ENCODE measurements at regions not wholly inside any gene's neighbourhood (a gene's known extent, or its start where the extent isn't known, plus 50 kb on each side); places are given as distances from the start of the nearest gene placed in this dataset.
"Not testable (repeated sequence)": the region's sequence is repeated elsewhere in the genome, so short reads cannot be mapped to it uniquely, and the experiment has no call there.

- Histone ChIP-seq H3K4me3 (ENCODE audit: low read length) (no peak overlapping the region), H3K27me3 (ENCODE audit: control insufficient read depth, insufficient read depth, low read length, poor library complexity, severe bottlenecking) (no peaks in the 10 kb centered on the region), H3K9ac (ENCODE audit: extremely low read depth, low read length, poor library complexity, severe bottlenecking) (no peak overlapping the region), H3K27ac (ENCODE audit: low read depth, low read length) (no peak overlapping the region), H3K4me1 (ENCODE audit: control insufficient read depth, insufficient read depth, low read length) (no peaks in the 10 kb centered on the region), H3K36me3 (ENCODE audit: control insufficient read depth, insufficient read depth, low read length) (no peaks in the 10 kb centered on the region), H3K9me3 (ENCODE audit: control insufficient read depth, low read length) (peaks cover 60% of the 10 kb centered on the region)
- TF ChIP-seq, protein P1, sequence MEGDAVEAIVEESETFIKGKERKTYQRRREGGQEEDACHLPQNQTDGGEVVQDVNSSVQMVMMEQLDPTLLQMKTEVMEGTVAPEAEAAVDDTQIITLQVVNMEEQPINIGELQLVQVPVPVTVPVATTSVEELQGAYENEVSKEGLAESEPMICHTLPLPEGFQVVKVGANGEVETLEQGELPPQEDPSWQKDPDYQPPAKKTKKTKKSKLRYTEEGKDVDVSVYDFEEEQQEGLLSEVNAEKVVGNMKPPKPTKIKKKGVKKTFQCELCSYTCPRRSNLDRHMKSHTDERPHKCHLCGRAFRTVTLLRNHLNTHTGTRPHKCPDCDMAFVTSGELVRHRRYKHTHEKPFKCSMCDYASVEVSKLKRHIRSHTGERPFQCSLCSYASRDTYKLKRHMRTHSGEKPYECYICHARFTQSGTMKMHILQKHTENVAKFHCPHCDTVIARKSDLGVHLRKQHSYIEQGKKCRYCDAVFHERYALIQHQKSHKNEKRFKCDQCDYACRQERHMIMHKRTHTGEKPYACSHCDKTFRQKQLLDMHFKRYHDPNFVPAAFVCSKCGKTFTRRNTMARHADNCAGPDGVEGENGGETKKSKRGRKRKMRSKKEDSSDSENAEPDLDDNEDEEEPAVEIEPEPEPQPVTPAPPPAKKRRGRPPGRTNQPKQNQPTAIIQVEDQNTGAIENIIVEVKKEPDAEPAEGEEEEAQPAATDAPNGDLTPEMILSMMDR (conservative IDR thresholded peaks at IDR 0.05) = no peak
- Mint-ChIP-seq H3K9me3 (peaks cover 52% of the 10 kb centered on the region), H3K27ac (no peak overlapping the region), H3K27me3 (ENCODE audit: insufficient read depth) (no peaks in the 10 kb centered on the region), H3K4me1 (no peaks in the 10 kb centered on the region), H3K36me3 (ENCODE audit: low read depth) (no peaks in the 10 kb centered on the region), H3K4me3 (no peak overlapping the region)
- no peak for DNase-seq
- 67 to 86% methylated on average over 1 to 4 of the region's 4 CpGs for WGBS, 2 experiments (ENCODE audit: insufficient coverage in 1 of 2, insufficient read length in 1 of 2)
Measured at GRCh38 chr19:23558541-23558940, 128.5 kb downstream of the ZNF675 start.

DNA sequence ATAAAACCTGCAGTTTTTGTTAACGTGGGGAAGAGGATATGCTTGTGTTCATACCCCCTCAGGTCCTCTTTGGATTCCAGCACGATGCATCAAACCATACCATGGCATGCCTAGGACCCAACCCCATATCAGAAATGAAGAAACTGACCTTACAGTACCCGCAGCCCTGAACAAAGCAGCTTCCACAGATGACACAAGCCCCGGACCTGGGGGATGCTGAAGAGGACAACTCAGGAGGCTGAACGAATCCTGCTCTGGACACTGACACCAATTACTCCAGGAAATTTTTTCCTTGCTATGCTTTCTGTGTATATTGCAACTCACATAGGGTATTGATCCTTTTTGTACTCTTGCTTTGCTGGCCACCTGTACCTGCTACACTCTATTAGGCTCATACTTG lies 129.6 kb downstream of the ZNF675 start:
- Mint-ChIP-seq H3K36me3 (ENCODE audit: low read depth) (no peaks in the 10 kb centered on the region), H3K27ac (no peak overlapping the region), H3K27me3 (ENCODE audit: insufficient read depth) (no peaks in the 10 kb centered on the region), H3K4me1 (no peaks in the 10 kb centered on the region), H3K4me3 (no peak overlapping the region), H3K9me3 (peaks cover 48% of the 10 kb centered on the region)
- no peak overlapping the region for H3K27ac ChIP-seq (ENCODE audit: low read depth, low read length)
- TF ChIP-seq, protein P1 (conservative IDR thresholded peaks at IDR 0.05) = no peak
- H3K4me3 ChIP-seq (ENCODE audit: low read length) = no peak overlapping the region
- H3K4me1 ChIP-seq (ENCODE audit: control insufficient read depth, insufficient read depth, low read length) = no peaks in the 10 kb centered on the region
- H3K9me3 ChIP-seq (ENCODE audit: control insufficient read depth, low read length) = peaks cover 55% of the 10 kb centered on the region
- WGBS, 2 experiments (ENCODE audit: insufficient coverage in 1 of 2, insufficient read length in 1 of 2) = 57% methylated on average over 5 of the region's 5 CpGs; no CpG with 5 or more reads in 1 of the 2 experiments
- no peak overlapping the region for H3K9ac ChIP-seq (ENCODE audit: extremely low read depth, low read length, poor library complexity, severe bottlenecking)
- DNase-seq = no peak
- no peaks in the 10 kb centered on the region for H3K27me3 ChIP-seq (ENCODE audit: control insufficient read depth, insufficient read depth, low read length, poor library complexity, severe bottlenecking)
- no peaks in the 10 kb centered on the region for H3K36me3 ChIP-seq (ENCODE audit: control insufficient read depth, insufficient read depth, low read length)

DNA sequence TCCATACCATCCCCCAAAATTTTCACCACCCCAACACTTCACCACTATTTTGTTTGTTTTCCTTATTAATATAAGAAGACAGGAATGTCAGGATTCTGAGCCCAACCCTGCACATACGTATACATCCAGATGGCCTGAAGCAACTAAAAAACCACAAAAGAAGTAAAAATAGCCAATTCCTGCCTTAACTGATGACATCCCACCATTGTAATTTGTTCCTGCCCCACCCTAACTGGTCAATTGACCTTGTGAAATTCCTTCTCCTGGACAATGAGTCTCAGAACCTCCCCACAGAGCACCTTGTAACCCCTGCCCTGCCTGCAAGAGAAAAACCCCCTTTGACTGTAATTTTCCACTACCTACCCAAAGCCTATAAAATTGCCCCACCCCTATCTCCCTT lies 132.5 kb downstream of the ZNF675 start:
- 84 to 86% methylated on average over 1 of the region's 1 CpG for WGBS, 2 experiments (ENCODE audit: insufficient coverage in 1 of 2, insufficient read length in 1 of 2)
- H3K9me3 Mint-ChIP-seq = peaks cover 53% of the 10 kb centered on the region
- H3K4me1 ChIP-seq (ENCODE audit: control insufficient read depth, insufficient read depth, low read length) = no peaks in the 10 kb centered on the region
- H3K4me1 Mint-ChIP-seq = peaks cover 6% of the 10 kb centered on the region
- H3K27me3 Mint-ChIP-seq (ENCODE audit: insufficient read depth) = no peaks in the 10 kb centered on the region
- no peaks in the 10 kb centered on the region for H3K36me3 Mint-ChIP-seq (ENCODE audit: low read depth)
- peaks cover 43% of the 10 kb centered on the region for H3K9me3 ChIP-seq (ENCODE audit: control insufficient read depth, low read length)
- no peak overlapping the region for H3K4me3 ChIP-seq (ENCODE audit: low read length)
- no peak overlapping the region for H3K9ac ChIP-seq (ENCODE audit: extremely low read depth, low read length, poor library complexity, severe bottlenecking)
- DNase-seq = no peak
- no peak overlapping the region for H3K27ac ChIP-seq (ENCODE audit: low read depth, low read length)
- H3K4me3 Mint-ChIP-seq = no peak overlapping the region
- H3K27me3 ChIP-seq (ENCODE audit: control insufficient read depth, insufficient read depth, low read length, poor library complexity, severe bottlenecking) = no peaks in the 10 kb centered on the region
- no peak overlapping the region for H3K27ac Mint-ChIP-seq
- H3K36me3 ChIP-seq (ENCODE audit: control insufficient read depth, insufficient read depth, low read length) = no peaks in the 10 kb centered on the region
- TF ChIP-seq, protein P1 (conservative IDR thresholded peaks at IDR 0.05) = no peak

DNA sequence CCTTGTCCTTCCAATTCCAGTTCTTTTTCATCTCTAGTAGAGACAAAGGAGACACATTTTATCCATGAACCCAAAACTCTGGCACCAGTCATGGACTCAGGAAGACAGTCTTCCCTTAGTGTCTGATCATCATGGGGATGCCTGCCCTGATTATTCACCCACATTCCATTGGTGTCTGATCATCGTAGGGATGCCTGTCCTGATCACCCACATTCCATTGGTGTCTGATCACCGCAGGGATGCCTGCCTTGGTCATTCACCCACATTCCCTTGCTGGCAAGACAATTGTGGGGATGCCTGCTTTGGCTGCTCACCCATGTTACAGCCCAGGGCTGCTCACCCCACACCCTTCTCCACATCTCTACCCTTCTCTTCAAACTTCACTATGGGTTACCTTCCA lies 136.9 kb downstream of the ZNF675 start:
- not testable (repeated sequence) for H3K4me3 ChIP-seq (ENCODE audit: low read length); H3K9ac ChIP-seq (ENCODE audit: extremely low read depth, low read length, poor library complexity, severe bottlenecking); H3K27ac ChIP-seq (ENCODE audit: low read depth, low read length); H3K36me3 ChIP-seq (ENCODE audit: control insufficient read depth, insufficient read depth, low read length); DNase-seq; H3K4me3 Mint-ChIP-seq; H3K27me3 ChIP-seq (ENCODE audit: control insufficient read depth, insufficient read depth, low read length, poor library complexity, severe bottlenecking); H3K27me3 Mint-ChIP-seq (ENCODE audit: insufficient read depth); H3K4me1 ChIP-seq (ENCODE audit: control insufficient read depth, insufficient read depth, low read length); H3K36me3 Mint-ChIP-seq (ENCODE audit: low read depth); H3K4me1 Mint-ChIP-seq
- WGBS, 2 experiments (ENCODE audit: insufficient coverage in 1 of 2, insufficient read length in 1 of 2) = 66 to 80% methylated on average over 2 of the region's 2 CpGs
- peak overlapping the region; percentile 2 for H3K27ac Mint-ChIP-seq
- peaks cover 44% of the 10 kb centered on the region for H3K9me3 Mint-ChIP-seq
- H3K9me3 ChIP-seq (ENCODE audit: control insufficient read depth, low read length) = peaks cover 44% of the 10 kb centered on the region

All from endodermal cell (in vitro differentiated cells).